HepG2 (cell line): ENCODE measurements at regions not wholly inside any gene's neighbourhood (a gene's known extent, or its start where the extent isn't known, plus 50 kb on each side); places are given as distances from the start of the nearest gene placed in this dataset.

Experiments
- ARHGAP35 ChIP-seq: sonication (generic); formaldehyde crosslinking; IDR thresholded peaks from 2 replicates; pipeline ENCODE4 v1.9.0; 2022; ENCODE audit warnings: mild to moderate bottlenecking, inconsistent platforms, moderate library complexity, missing genetic modification reagents, borderline replicate concordance
- ASH2L ChIP-seq: fragments of 300-600, 200-600 bp; sonication (generic); IDR thresholded peaks from 2 replicates; pipeline ENCODE4 v1.7.0; 2017; ENCODE audit warnings: low read depth, mild to moderate bottlenecking, moderate library complexity, mixed read lengths, low read length; ENCODE audit not compliant: insufficient read length
- ATF1 ChIP-seq: IDR thresholded peaks from 2 replicates; pipeline ENCODE4 v1.6.1; 2016; ENCODE audit warnings: mild to moderate bottlenecking, control low read depth
- BHLHE40 ChIP-seq: IDR thresholded peaks from 2 replicates; pipeline ENCODE4 v1.6.1; 2011; ENCODE audit warnings: low read length, improper control_type of control experiment
- CHCHD3 ChIP-seq: sonication (generic); formaldehyde crosslinking; IDR thresholded peaks from 2 replicates; pipeline ENCODE4 v1.8.0; 2022; ENCODE audit warnings: mild to moderate bottlenecking, missing genetic modification reagents, moderate library complexity
- DNMT3B ChIP-seq: conservative IDR thresholded peaks from 2 replicates; pipeline ENCODE4 v1.6.1; 2016; ENCODE audit warnings: missing biosample characterization, control low read depth
- EP300 ChIP-seq, 3 experiments: sonication (generic) in 1 of 3; formaldehyde crosslinking in 1 of 3; IDR thresholded peaks; 2 replicates each; pipeline versions ENCODE4 v1.5.1 to v1.6.1; 2011 to 2020; ENCODE audit warnings: low read depth in 2 of 3, low read length in 2 of 3, borderline replicate concordance in 1 of 3, improper control_type of control experiment in 1 of 3, mild to moderate bottlenecking in 1 of 3, missing genetic modification reagents in 1 of 3, moderate library complexity in 1 of 3
- ETV5 ChIP-seq: IDR thresholded peaks from 2 replicates; pipeline ENCODE4 v1.6.1; 2018; ENCODE audit warnings: missing biosample characterization, missing genetic modification reagents, inconsistent platforms, borderline replicate concordance
- FOXK2 ChIP-seq: fragments of 450-650 bp; IDR thresholded peaks from 2 replicates; pipeline ENCODE4 v1.6.1; 2016
- HES4 ChIP-seq: sonication (generic); formaldehyde crosslinking; IDR thresholded peaks from 2 replicates; pipeline ENCODE4 v1.9.0; 2021; ENCODE audit warnings: mild to moderate bottlenecking, missing genetic modification reagents, borderline replicate concordance
- IRF2 ChIP-seq: IDR thresholded peaks from 2 replicates; pipeline ENCODE4 v1.6.1; 2018; ENCODE audit warnings: missing genetic modification reagents, missing compliant biosample characterization
- KAT8 ChIP-seq: IDR thresholded peaks from 2 replicates; pipeline ENCODE4 v1.6.1; 2016; ENCODE audit warnings: missing genetic modification reagents, missing compliant biosample characterization
- KLF9 ChIP-seq: IDR thresholded peaks from 2 replicates; pipeline ENCODE4 v1.6.1; 2016; ENCODE audit warnings: low read depth
- MBD4 ChIP-seq: IDR thresholded peaks from 2 replicates; pipeline ENCODE4 v1.6.1; 2012; ENCODE audit warnings: low read length, inconsistent platforms, borderline replicate concordance
- MED1 ChIP-seq: sonication (generic); formaldehyde crosslinking; IDR thresholded peaks from 2 replicates; pipeline ENCODE4 v1.4.0; 2020; ENCODE audit warnings: missing genetic modification reagents
- POLR2AphosphoS5 ChIP-seq: IDR thresholded peaks from 2 replicates; pipeline ENCODE4 v1.6.1; 2012; ENCODE audit warnings: low read depth, low read length
- RAD51 ChIP-seq: fragments of 450-650 bp; IDR thresholded peaks from 2 replicates; pipeline ENCODE4 v1.6.1; 2016; ENCODE audit warnings: borderline replicate concordance
- SATB2 ChIP-seq: sonication (generic); formaldehyde crosslinking; IDR thresholded peaks from 2 replicates; pipeline ENCODE4 v1.5.0; 2020; ENCODE audit warnings: missing genetic modification reagents
- SMARCE1 ChIP-seq: fragments of 450-650 bp; IDR thresholded peaks from 2 replicates; pipeline ENCODE4 v1.6.1; 2017; ENCODE audit warnings: borderline replicate concordance
- SOX5 ChIP-seq: IDR thresholded peaks from 2 replicates; pipeline ENCODE4 v1.6.1; 2016; ENCODE audit warnings: borderline replicate concordance
- TFDP2 ChIP-seq: sonication (generic); formaldehyde crosslinking; IDR thresholded peaks from 2 replicates; pipeline ENCODE4 v1.4.0; 2020; ENCODE audit warnings: missing genetic modification reagents
- ZNF205 ChIP-seq: IDR thresholded peaks from 2 replicates; pipeline ENCODE4 v1.6.1; 2018; ENCODE audit warnings: missing biosample characterization, missing genetic modification reagents
- ZNF251 ChIP-seq: sonication (generic); formaldehyde crosslinking; IDR thresholded peaks from 2 replicates; pipeline ENCODE4 v1.9.0; 2021; ENCODE audit warnings: mild to moderate bottlenecking, missing genetic modification reagents
- ZNF260 ChIP-seq: sonication (generic); formaldehyde crosslinking; IDR thresholded peaks from 2 replicates; pipeline ENCODE4 v1.4.0; 2020; ENCODE audit warnings: missing genetic modification reagents, low read depth, mild to moderate bottlenecking, borderline replicate concordance
- ZNF451 ChIP-seq: sonication (generic); formaldehyde crosslinking; IDR thresholded peaks from 2 replicates; pipeline ENCODE4 v1.5.0; 2020; ENCODE audit warnings: mild to moderate bottlenecking, missing genetic modification reagents
- ZNF576 ChIP-seq: sonication (generic); formaldehyde crosslinking; IDR thresholded peaks from 2 replicates; pipeline ENCODE4 v1.4.0; 2020; ENCODE audit warnings: mild to moderate bottlenecking, missing genetic modification reagents
- ZNF879 ChIP-seq: sonication (generic); formaldehyde crosslinking; IDR thresholded peaks from 2 replicates; pipeline ENCODE4 v1.8.1; 2023; ENCODE audit warnings: missing genetic modification reagents
- ZSCAN5A ChIP-seq: sonication (generic); formaldehyde crosslinking; IDR thresholded peaks from 2 replicates; pipeline ENCODE4 v1.8.0; 2022; ENCODE audit warnings: mild to moderate bottlenecking, missing genetic modification reagents, borderline replicate concordance
- TF ChIP-seq, protein P1 (sequence below): sonication (generic); formaldehyde crosslinking; IDR thresholded peaks from 2 replicates; pipeline ENCODE4 v1.5.0; 2020; ENCODE audit warnings: missing genetic modification reagents
- TF ChIP-seq, protein P2 (sequence below): IDR thresholded peaks from 2 replicates; pipeline ENCODE4 v1.6.1; 2016; ENCODE audit warnings: missing genetic modification reagents, missing compliant biosample characterization

GRCh38 chr6:44701038-44701636 lies 313.6 kb downstream of the CDC5L start (continued):
- TF ChIP-seq ZNF251 (CRISPR knock-in tag) (no peak), ETV5 (peak; percentile 86; the same call in 1 of the 2 replicates), SMARCE1 (no peak), BHLHE40 (no peak), ASH2L (no peak), ZNF879 (no peak), FOXK2 (no peak), ATF1 (CRISPR knock-in tag) (no peak), MED1 (CRISPR knock-in tag) (no peak), KAT8 (CRISPR knock-in tag) (no peak), SATB2 (CRISPR knock-in tag) (no peak), ARHGAP35 (CRISPR knock-in tag) (no peak), CHCHD3 (no peak), POLR2AphosphoS5 (no peak), MBD4 (no peak), ZNF260 (CRISPR knock-in tag) (no peak), ZNF205 (CRISPR knock-in tag) (no peak), RAD51 (no peak), EP300 (IDR thresholded peaks at IDR 0.05; ENCODE audit: low read depth in 2 of 2, low read length in 2 of 2) (peak in 1 of 2 experiments; percentile 45; a peak in 1 of 4 replicates), EP300 (CRISPR knock-in tag; IDR thresholded peaks at IDR 0.05; ENCODE audit: borderline replicate concordance) (no peak), SOX5 (CRISPR knock-in tag) (no peak), KLF9 (CRISPR knock-in tag) (no peak), HES4 (no peak), TFDP2 (CRISPR knock-in tag) (no peak), ZNF451 (no peak), ZSCAN5A (CRISPR knock-in tag) (no peak), DNMT3B (CRISPR knock-in tag) (no peak), IRF2 (CRISPR knock-in tag) (0 out of 2 replicates have a peak, but pooled peaks have one; percentile 25), ZNF576 (no peak)
- TF ChIP-seq, protein P1, sequence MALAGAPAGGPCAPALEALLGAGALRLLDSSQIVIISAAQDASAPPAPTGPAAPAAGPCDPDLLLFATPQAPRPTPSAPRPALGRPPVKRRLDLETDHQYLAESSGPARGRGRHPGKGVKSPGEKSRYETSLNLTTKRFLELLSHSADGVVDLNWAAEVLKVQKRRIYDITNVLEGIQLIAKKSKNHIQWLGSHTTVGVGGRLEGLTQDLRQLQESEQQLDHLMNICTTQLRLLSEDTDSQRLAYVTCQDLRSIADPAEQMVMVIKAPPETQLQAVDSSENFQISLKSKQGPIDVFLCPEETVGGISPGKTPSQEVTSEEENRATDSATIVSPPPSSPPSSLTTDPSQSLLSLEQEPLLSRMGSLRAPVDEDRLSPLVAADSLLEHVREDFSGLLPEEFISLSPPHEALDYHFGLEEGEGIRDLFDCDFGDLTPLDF (CRISPR knock-in tag) = no peak
- TF ChIP-seq, protein P2, sequence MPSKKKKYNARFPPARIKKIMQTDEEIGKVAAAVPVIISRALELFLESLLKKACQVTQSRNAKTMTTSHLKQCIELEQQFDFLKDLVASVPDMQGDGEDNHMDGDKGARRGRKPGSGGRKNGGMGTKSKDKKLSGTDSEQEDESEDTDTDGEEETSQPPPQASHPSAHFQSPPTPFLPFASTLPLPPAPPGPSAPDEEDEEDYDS (CRISPR knock-in tag) = no peak
